ENCODE measurements at regions not wholly inside any gene's neighbourhood (a gene's known extent, or its start where the extent isn't known, plus 50 kb on each side); places are given as distances from the start of the nearest gene placed in this dataset.

DNA sequence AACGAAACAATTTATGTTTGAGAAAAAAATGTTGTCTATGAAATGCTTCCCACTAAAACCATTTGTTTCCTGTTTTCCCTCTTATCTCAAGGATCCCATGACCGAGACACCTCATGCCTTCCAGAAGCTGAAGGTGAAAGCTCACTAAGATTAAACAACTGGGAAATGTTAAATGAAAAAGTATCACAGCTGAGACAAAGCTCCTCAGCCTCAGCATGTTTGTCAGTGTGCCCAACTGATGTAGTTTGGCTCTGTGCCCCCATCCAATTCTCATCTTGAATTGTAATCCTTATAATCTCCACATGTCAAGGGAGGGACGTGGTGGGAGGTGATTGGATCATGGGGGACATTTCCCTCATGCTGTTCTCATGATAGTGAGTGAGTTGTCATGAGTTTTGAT is 327.3 kb downstream of the HTR7 start:
- no peaks in the 10 kb centered on the region for H3K9me3 Mint-ChIP-seq
- peaks cover 3% of the 10 kb centered on the region for H3K27me3 Mint-ChIP-seq
- no peak for DNase-seq (ENCODE audit: extremely low spot score, unreplicated experiment)
- no peaks in the 10 kb centered on the region for H3K36me3 Mint-ChIP-seq
- no peak overlapping the region for H3K27ac Mint-ChIP-seq
- H3K4me1 Mint-ChIP-seq (ENCODE audit: unreplicated experiment): no peaks in the 10 kb centered on the region
- H3K4me3 Mint-ChIP-seq: no peak overlapping the region
- TF ChIP-seq, protein P1, sequence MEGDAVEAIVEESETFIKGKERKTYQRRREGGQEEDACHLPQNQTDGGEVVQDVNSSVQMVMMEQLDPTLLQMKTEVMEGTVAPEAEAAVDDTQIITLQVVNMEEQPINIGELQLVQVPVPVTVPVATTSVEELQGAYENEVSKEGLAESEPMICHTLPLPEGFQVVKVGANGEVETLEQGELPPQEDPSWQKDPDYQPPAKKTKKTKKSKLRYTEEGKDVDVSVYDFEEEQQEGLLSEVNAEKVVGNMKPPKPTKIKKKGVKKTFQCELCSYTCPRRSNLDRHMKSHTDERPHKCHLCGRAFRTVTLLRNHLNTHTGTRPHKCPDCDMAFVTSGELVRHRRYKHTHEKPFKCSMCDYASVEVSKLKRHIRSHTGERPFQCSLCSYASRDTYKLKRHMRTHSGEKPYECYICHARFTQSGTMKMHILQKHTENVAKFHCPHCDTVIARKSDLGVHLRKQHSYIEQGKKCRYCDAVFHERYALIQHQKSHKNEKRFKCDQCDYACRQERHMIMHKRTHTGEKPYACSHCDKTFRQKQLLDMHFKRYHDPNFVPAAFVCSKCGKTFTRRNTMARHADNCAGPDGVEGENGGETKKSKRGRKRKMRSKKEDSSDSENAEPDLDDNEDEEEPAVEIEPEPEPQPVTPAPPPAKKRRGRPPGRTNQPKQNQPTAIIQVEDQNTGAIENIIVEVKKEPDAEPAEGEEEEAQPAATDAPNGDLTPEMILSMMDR (conservative IDR thresholded peaks at IDR 0.05): no peak

DNA sequence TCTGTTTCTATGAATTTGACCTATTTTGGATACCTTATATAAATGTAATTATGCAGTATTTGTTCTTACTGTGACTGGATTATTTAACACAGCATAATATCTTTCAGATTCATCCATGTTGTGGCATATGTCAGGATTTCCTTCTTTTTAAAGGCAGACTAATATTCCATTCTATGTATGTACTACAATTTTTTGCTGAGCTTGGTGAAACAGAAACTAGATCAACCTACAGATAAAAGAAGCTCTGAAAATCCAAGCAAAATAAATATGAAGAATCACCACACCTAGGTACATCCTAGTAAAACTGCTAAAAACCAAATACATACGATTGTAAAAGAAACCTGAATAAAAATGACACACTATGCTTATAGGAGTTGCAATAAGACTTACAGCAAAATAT is 300.5 kb downstream of the HTR7 start:
- no peaks in the 10 kb centered on the region for H3K36me3 Mint-ChIP-seq
- H3K27ac Mint-ChIP-seq: no peak overlapping the region
- TF ChIP-seq, protein P1 (conservative IDR thresholded peaks at IDR 0.05): no peak
- no peaks in the 10 kb centered on the region for H3K4me1 Mint-ChIP-seq (ENCODE audit: unreplicated experiment)
- H3K4me3 Mint-ChIP-seq: no peak overlapping the region
- no peak for DNase-seq (ENCODE audit: extremely low spot score, unreplicated experiment)
- H3K27me3 Mint-ChIP-seq: no peaks in the 10 kb centered on the region
- no peaks in the 10 kb centered on the region for H3K9me3 Mint-ChIP-seq

DNA sequence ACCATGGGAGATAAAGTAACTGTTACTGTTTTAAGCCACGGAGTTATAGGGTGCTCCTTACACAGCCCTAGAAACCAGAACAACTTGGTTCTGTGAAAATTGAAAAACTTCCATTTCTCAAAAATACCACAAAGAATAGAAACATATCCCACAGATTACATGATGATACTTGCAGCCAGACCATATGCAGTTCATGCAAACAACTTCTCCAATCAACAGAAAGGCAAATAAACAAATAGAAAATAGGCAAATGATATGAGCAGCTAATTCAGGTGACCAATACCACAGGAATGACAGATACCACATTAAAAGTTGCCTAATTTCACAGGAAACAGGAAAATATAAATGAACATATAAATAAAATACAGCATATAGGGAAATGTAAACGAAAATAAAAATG is 297.5 kb downstream of the HTR7 start:
- TF ChIP-seq, protein P1 (conservative IDR thresholded peaks at IDR 0.05): no peak
- no peak for DNase-seq (ENCODE audit: extremely low spot score, unreplicated experiment)
- no peak overlapping the region for H3K27ac Mint-ChIP-seq
- no peaks in the 10 kb centered on the region for H3K4me1 Mint-ChIP-seq (ENCODE audit: unreplicated experiment)
- H3K27me3 Mint-ChIP-seq: no peaks in the 10 kb centered on the region
- H3K4me3 Mint-ChIP-seq: no peak overlapping the region
- H3K9me3 Mint-ChIP-seq: no peaks in the 10 kb centered on the region
- H3K36me3 Mint-ChIP-seq: no peaks in the 10 kb centered on the region

DNA sequence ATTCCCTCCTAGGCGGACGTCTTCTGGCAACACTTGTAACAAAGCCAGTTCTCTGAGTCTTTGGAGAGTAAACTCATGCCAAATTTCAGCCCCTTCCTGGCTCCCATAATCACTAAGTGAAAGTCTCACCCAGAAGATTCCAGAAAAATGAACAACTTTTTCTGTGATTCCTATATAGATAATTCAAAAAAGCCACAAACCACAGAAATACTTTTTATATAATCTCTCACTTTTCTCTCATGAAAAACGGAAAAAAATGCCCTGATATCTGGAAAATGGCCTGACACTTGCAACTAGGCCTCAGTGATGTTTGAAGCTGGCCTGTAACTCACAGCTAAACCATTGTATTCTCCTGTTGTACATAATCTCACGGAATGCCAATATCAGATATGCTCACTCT is 296.2 kb downstream of the HTR7 start:
- Mint-ChIP-seq H3K36me3 (no peaks in the 10 kb centered on the region), H3K4me1 (ENCODE audit: unreplicated experiment) (no peaks in the 10 kb centered on the region), H3K27me3 (no peaks in the 10 kb centered on the region), H3K27ac (no peak overlapping the region), H3K4me3 (no peak overlapping the region), H3K9me3 (no peaks in the 10 kb centered on the region)
- DNase-seq (ENCODE audit: extremely low spot score, unreplicated experiment): no peak
- TF ChIP-seq, protein P1 (conservative IDR thresholded peaks at IDR 0.05): no peak

DNA sequence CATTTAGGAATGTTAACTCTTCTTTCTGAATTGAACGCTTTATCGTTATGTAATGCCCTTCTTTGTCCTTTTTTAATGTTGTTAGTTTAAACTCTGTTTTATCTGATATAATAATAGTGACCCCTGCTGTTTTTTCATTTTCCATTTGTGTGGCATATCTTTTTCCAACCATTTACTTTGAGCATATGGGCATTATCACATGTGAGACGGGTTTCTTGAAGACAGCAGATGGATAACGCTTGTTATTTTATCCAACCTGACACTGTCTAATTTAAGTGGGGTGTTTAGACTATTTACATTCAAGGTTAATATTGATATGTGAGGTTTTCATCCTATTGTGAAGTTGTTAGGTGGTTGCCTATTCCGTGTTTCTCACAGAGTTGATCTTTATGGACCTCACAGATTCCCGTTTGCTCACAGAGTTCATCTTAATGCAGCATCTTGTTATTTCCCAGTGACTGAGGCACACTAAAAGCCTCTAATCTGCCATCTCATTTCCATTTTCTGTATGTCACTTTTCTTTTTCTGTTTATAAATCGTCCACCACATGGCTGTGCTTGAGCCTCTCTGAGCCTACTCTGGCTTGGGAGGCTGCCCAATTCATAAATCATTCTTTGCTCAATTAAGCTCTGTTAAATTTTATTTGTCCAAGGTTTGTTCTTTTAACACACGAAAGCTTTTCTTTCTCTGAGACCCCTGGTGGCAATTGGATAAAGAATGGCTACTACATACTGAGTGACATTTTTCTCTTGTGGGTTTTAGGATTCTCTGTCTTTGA is 286.2 kb downstream of the HTR7 start:
- TF ChIP-seq, protein P1 (conservative IDR thresholded peaks at IDR 0.05): no peak
- no peak for DNase-seq (ENCODE audit: extremely low spot score, unreplicated experiment)
- Mint-ChIP-seq H3K9me3 (peaks cover 4% of the 10 kb centered on the region), H3K27ac (no peak overlapping the region), H3K27me3 (peaks cover 4% of the 10 kb centered on the region), H3K4me3 (no peak overlapping the region), H3K4me1 (ENCODE audit: unreplicated experiment) (no peaks in the 10 kb centered on the region), H3K36me3 (no peaks in the 10 kb centered on the region)

Measured in type B pancreatic cell (in vitro differentiated cells).